ENCODE measurements at regions not wholly inside any gene's neighbourhood (a gene's known extent, or its start where the extent isn't known, plus 50 kb on each side); places are given as distances from the start of the nearest gene placed in this dataset.

- TF ChIP-seq, protein P1, sequence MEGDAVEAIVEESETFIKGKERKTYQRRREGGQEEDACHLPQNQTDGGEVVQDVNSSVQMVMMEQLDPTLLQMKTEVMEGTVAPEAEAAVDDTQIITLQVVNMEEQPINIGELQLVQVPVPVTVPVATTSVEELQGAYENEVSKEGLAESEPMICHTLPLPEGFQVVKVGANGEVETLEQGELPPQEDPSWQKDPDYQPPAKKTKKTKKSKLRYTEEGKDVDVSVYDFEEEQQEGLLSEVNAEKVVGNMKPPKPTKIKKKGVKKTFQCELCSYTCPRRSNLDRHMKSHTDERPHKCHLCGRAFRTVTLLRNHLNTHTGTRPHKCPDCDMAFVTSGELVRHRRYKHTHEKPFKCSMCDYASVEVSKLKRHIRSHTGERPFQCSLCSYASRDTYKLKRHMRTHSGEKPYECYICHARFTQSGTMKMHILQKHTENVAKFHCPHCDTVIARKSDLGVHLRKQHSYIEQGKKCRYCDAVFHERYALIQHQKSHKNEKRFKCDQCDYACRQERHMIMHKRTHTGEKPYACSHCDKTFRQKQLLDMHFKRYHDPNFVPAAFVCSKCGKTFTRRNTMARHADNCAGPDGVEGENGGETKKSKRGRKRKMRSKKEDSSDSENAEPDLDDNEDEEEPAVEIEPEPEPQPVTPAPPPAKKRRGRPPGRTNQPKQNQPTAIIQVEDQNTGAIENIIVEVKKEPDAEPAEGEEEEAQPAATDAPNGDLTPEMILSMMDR (IDR thresholded peaks at IDR 0.05) = no peak
- TF ChIP-seq POLR2A (IDR thresholded peaks at IDR 0.05) (no peak), POLR2AphosphoS5 (IDR thresholded peaks at IDR 0.05) (no peak)
These were observed 2180.1 kb downstream of the TP53TG3F start for GRCh38 chr16:35639233-35640205.

All from sigmoid colon (tissue), 4 donors.